NB4 (cell line): ENCODE measurements at regions not wholly inside any gene's neighbourhood (a gene's known extent, or its start where the extent isn't known, plus 50 kb on each side); places are given as distances from the start of the nearest gene placed in this dataset.

Experiments used
- CTCF ChIP-seq: IDR thresholded peaks from one replicate; pipeline ENCODE4 v1.5.1; 2012; ENCODE audit warnings: low read depth, low read length
- TF ChIP-seq, protein P1 (sequence below): IDR thresholded peaks from 2 replicates; pipeline ENCODE4 v1.6.1; 2011; ENCODE audit warnings: low read depth, low read length

DNA sequence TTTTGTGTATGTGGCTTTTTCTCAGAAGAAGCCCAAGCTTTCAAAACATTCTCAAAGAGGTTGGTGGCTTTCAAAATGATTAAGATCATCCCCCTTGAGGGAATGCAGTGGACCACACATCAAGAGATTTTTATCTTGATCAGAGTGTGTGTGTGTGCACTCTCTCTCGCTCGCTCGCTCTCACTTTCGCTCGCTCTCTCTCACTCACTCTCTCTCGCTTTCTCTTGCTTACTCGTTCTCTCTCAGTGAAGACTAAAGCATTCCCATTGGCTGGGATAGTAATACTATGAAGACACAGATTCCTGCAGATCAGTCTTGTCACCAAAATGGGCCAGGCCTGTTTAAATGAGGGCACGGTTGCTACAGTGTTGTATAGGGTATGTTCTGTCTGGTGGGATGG lies 365.7 kb downstream of the EDEM1 start:
- TF ChIP-seq CTCF: no peak
- TF ChIP-seq, protein P1, sequence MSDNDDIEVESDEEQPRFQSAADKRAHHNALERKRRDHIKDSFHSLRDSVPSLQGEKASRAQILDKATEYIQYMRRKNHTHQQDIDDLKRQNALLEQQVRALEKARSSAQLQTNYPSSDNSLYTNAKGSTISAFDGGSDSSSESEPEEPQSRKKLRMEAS: no peak
